BE2C (cell line): ENCODE measurements at regions not wholly inside any gene's neighbourhood (a gene's known extent, or its start where the extent isn't known, plus 50 kb on each side); places are given as distances from the start of the nearest gene placed in this dataset.

Experiments used
- DNase-seq: peaks from one replicate; pipeline ENCODE4 v3.0.0-alpha.2; 2020
- H3K27me3 ChIP-seq: fragments of 250-450 bp; sonication (Bioruptor Pico); 2 replicates; pipeline ENCODE4 v1.5.1; 2020; ENCODE audit warnings: mild to moderate bottlenecking
- H3K36me3 ChIP-seq: fragments of 250-450 bp; sonication (Bioruptor Pico); 2 replicates; pipeline ENCODE4 v1.5.1; 2020; ENCODE audit warnings: mild to moderate bottlenecking
- H3K4me1 ChIP-seq: fragments of 250-450 bp; sonication (Bioruptor Pico); 2 replicates; pipeline ENCODE4 v1.5.1; 2020
- H3K4me3 ChIP-seq: 2 replicates; pipeline ENCODE4 v1.5.1; 2011; ENCODE audit warnings: low read depth, low read length
- H3K9me3 ChIP-seq: fragments of 250-450 bp; sonication (Bioruptor Pico); 2 replicates; pipeline ENCODE4 v1.5.1; 2020
- TF ChIP-seq, protein P1 (sequence below): IDR thresholded peaks from 2 replicates; pipeline ENCODE4 v1.5.1; 2012; ENCODE audit warnings: mild to moderate bottlenecking, low read depth, low read length

GRCh38 chr18:51391215-51391614, 193.7 kb upstream of the MEX3C start:
- H3K4me3 ChIP-seq: no peak overlapping the region
- TF ChIP-seq, protein P1, sequence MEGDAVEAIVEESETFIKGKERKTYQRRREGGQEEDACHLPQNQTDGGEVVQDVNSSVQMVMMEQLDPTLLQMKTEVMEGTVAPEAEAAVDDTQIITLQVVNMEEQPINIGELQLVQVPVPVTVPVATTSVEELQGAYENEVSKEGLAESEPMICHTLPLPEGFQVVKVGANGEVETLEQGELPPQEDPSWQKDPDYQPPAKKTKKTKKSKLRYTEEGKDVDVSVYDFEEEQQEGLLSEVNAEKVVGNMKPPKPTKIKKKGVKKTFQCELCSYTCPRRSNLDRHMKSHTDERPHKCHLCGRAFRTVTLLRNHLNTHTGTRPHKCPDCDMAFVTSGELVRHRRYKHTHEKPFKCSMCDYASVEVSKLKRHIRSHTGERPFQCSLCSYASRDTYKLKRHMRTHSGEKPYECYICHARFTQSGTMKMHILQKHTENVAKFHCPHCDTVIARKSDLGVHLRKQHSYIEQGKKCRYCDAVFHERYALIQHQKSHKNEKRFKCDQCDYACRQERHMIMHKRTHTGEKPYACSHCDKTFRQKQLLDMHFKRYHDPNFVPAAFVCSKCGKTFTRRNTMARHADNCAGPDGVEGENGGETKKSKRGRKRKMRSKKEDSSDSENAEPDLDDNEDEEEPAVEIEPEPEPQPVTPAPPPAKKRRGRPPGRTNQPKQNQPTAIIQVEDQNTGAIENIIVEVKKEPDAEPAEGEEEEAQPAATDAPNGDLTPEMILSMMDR: no peak
- no peaks in the 10 kb centered on the region for H3K36me3 ChIP-seq
- H3K4me1 ChIP-seq: no peaks in the 10 kb centered on the region
- H3K9me3 ChIP-seq: no peaks in the 10 kb centered on the region
- no peak for DNase-seq
- no peaks in the 10 kb centered on the region for H3K27me3 ChIP-seq

- Histone ChIP-seq H3K36me3 (no peaks in the 10 kb centered on the region), H3K27me3 (no peaks in the 10 kb centered on the region), H3K9me3 (no peaks in the 10 kb centered on the region), H3K4me1 (no peaks in the 10 kb centered on the region), H3K4me3 (no peak overlapping the region)
- DNase-seq: peak; percentile 1
- TF ChIP-seq, protein P1: no peak
These were observed 194.2 kb upstream of the MEX3C start for GRCh38 chr18:51391731-51392130.

GRCh38 chr18:51397347-51397962, 200.0 kb upstream of the MEX3C start:
- Histone ChIP-seq H3K4me3 (no peak overlapping the region), H3K4me1 (no peaks in the 10 kb centered on the region), H3K27me3 (no peaks in the 10 kb centered on the region), H3K9me3 (no peaks in the 10 kb centered on the region), H3K36me3 (no peaks in the 10 kb centered on the region)
- TF ChIP-seq, protein P1: no peak
- DNase-seq: no peak

DNA sequence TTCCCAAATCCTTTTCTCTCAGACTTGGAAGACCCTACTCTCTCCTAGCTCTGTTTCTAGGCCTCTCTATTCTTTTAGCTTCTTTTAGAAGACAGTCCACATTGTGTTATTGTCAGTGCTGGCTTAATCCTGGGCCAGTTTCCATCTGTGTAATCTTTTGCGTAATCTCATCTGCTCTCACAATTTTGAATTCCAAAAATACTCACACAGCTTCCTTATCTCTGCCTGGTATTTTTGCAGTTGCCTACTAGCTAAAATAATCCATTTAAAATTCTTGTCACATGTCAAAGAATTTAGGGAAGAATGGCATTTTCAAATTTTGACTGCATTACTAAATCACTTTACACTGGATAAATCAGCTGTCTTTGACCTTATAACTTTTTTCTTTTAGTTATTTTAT, 200.6 kb upstream of the MEX3C start:
- H3K36me3 ChIP-seq: no peaks in the 10 kb centered on the region
- H3K9me3 ChIP-seq: no peaks in the 10 kb centered on the region
- TF ChIP-seq, protein P1: no peak
- H3K27me3 ChIP-seq: no peaks in the 10 kb centered on the region
- no peak for DNase-seq
- H3K4me3 ChIP-seq: no peak overlapping the region
- no peaks in the 10 kb centered on the region for H3K4me1 ChIP-seq

DNA sequence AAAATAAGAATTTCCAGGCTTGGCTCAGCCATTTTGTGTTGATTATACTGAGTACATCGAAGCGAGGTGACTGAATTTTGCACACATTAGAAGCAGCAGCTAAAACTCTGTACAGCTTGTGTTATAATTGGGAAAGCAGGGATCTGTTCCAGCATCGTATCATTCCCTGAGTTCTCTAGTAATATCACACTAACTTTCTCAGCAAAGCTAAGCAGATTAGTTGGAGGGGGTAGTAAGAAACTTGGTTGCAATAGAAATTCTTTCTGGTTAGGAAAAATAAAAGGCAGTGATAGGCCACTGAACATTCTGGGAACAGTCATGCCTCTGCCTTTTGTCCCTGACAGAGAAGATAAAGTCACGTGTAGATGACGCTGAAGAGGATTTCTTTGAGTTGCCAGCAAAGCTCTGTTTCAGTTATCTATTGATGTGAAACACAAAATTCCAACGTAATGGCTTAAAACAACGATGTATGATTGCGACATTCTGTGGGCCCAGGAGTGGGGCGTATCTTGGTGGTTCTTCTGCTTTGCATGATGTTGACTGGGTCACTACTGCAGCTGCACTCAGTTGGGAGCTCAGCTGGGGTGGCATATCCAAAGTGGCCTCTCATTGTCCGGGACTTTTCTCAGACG, 202.1 kb upstream of the MEX3C start:
- no peak for DNase-seq
- Histone ChIP-seq H3K36me3 (no peaks in the 10 kb centered on the region), H3K4me1 (no peaks in the 10 kb centered on the region), H3K27me3 (no peaks in the 10 kb centered on the region), H3K4me3 (no peak overlapping the region), H3K9me3 (no peaks in the 10 kb centered on the region)
- TF ChIP-seq, protein P1: no peak

DNA sequence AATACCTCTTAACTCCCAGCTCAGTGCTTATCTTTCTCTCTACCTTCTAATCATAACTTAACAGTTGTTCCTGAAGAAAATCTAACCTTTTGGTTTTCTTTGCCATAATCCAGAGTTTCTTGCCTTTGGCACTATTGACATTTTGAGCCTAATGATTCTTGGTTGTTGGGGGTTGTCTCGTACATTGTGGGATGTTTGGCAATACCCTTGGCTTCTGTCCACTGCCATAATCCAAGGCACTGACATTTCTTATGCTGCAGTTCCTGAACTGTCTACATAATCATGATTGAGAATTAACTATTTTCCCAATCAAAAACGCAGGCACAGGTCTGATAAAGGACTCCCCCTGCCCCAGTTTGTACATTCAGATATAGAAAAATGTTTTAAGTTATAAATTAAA, 203.2 kb upstream of the MEX3C start:
- Histone ChIP-seq H3K4me1 (no peaks in the 10 kb centered on the region), H3K27me3 (no peaks in the 10 kb centered on the region), H3K36me3 (no peaks in the 10 kb centered on the region), H3K4me3 (no peak overlapping the region), H3K9me3 (no peaks in the 10 kb centered on the region)
- DNase-seq: no peak
- TF ChIP-seq, protein P1: no peak
